H1 (cell line): ENCODE measurements at regions not wholly inside any gene's neighbourhood (a gene's known extent, or its start where the extent isn't known, plus 50 kb on each side); places are given as distances from the start of the nearest gene placed in this dataset.

Source experiments
- CTCF ChIA-PET: fragments of 300-600 bp; sonication (Branson Sonifier 250); formaldehyde crosslinking; loops from one replicate; lab custom pipeline; 2021; ENCODE audit not compliant: partially characterized antibody; lab: Charles Lee
- POLR2A ChIA-PET: fragments of 300-600 bp; sonication (Branson Sonifier 250); formaldehyde crosslinking; loops from one replicate; lab custom pipeline; 2021; ENCODE audit warnings: inconsistent platforms; ENCODE audit not compliant: partially characterized antibody; lab: Charles Lee
- DNase-seq, 2 experiments: peaks; one replicate each; pipeline versions ENCODE4 v3.0.0 to v3.0.0-alpha.2; 2010 to 2022; ENCODE audit warnings: low spot score in 2 of 2, low read depth in 1 of 2, mixed read lengths in 1 of 2
- FAIRE-seq: peaks from 2 replicates; lab custom pipeline; 2011; peaks lifted over from hg19 to GRCh38; lab: Jason Lieb, UNC
- H2AFZ ChIP-seq: 2 replicates; pipeline ENCODE4 v1.8.1; 2012; ENCODE audit warnings: low read length, inconsistent platforms
- H2AK5ac ChIP-seq: 2 replicates; pipeline ENCODE4 v1.6.1; 2013; ENCODE audit warnings: low read depth, low read length
- H2BK120ac ChIP-seq: replicated peaks from 2 replicates; pipeline ENCODE3; 2013; ENCODE audit warnings: low read depth, low read length, inconsistent platforms
- H2BK12ac ChIP-seq: 2 replicates; pipeline ENCODE4 v1.6.1; 2013; ENCODE audit warnings: low read depth, low read length
- H2BK15ac ChIP-seq: 2 replicates; pipeline ENCODE4 v1.6.1; 2013; ENCODE audit warnings: low read length
- H2BK20ac ChIP-seq: 2 replicates; pipeline ENCODE4 v1.6.1; 2013; ENCODE audit warnings: low read length
- H2BK5ac ChIP-seq: 2 replicates; pipeline ENCODE4 v1.6.1; 2013; ENCODE audit warnings: low read depth, low read length
- H3K14ac ChIP-seq: 2 replicates; pipeline ENCODE4 v1.6.1; 2013; ENCODE audit warnings: inconsistent platforms; ENCODE audit not compliant: insufficient read length
- H3K18ac ChIP-seq: 2 replicates; pipeline ENCODE4 v1.6.1; 2013; ENCODE audit warnings: low read length; ENCODE audit errors: extremely low read depth
- H3K23ac ChIP-seq: 2 replicates; pipeline ENCODE4 v1.6.1; 2013; ENCODE audit warnings: inconsistent platforms; ENCODE audit not compliant: insufficient read length
- H3K23me2 ChIP-seq: 2 replicates; pipeline ENCODE4 v1.6.1; 2013; ENCODE audit warnings: low read depth, low read length
- H3K27ac ChIP-seq: 2 replicates; pipeline ENCODE4 v1.6.1; 2011; ENCODE audit warnings: low read depth, low read length, inconsistent platforms
- H3K27me3 ChIP-seq, 4 experiments: replicated peaks in 1 of 4; 1 replicate in 1 of 4; 2 replicates in 3 of 4; pipeline versions ENCODE4 v1.6.1 to v1.8.1; 2011 to 2013; ENCODE audit warnings: low read length in 3 of 4, mild to moderate bottlenecking in 3 of 4, inconsistent platforms in 2 of 4, mixed read lengths in 2 of 4, moderate library complexity in 1 of 4; ENCODE audit not compliant: control insufficient read depth in 3 of 4, insufficient read depth in 3 of 4; ENCODE audit errors: extremely low read depth in 1 of 4
- H3K36me3 ChIP-seq, 4 experiments: 2 replicates each; pipeline versions ENCODE4 v1.6.1 to v1.8.1; 2011 to 2013; ENCODE audit warnings: mild to moderate bottlenecking in 4 of 4, low read length in 3 of 4, moderate library complexity in 2 of 4, control low read depth in 1 of 4, inconsistent platforms in 1 of 4; ENCODE audit not compliant: insufficient read depth in 4 of 4, control insufficient read depth in 2 of 4
- H3K4ac ChIP-seq: replicated peaks from 2 replicates; pipeline ENCODE3; 2013; ENCODE audit warnings: low read length, low read depth, mixed read lengths, inconsistent platforms; ENCODE audit not compliant: insufficient read length
- H3K4me1 ChIP-seq, 4 experiments: replicated peaks in 1 of 4; 1 replicate in 1 of 4; 2 replicates in 3 of 4; pipeline versions ENCODE4 v1.6.1 to v1.8.1; 2011 to 2013; ENCODE audit warnings: low read length in 3 of 4, inconsistent platforms in 2 of 4, mixed read lengths in 1 of 4; ENCODE audit not compliant: insufficient read depth in 4 of 4, control insufficient read depth in 3 of 4
- H3K4me2 ChIP-seq, 2 experiments: 2 replicates each; pipeline versions ENCODE4 v1.6.1 to v1.8.1; 2011 to 2013; ENCODE audit warnings: low read depth in 2 of 2, low read length in 2 of 2, control low read depth in 1 of 2, inconsistent platforms in 1 of 2, mild to moderate bottlenecking in 1 of 2; ENCODE audit not compliant: insufficient read depth in 1 of 2
- H3K4me3 ChIP-seq, 4 experiments: fragments of 200-600, 300-600 bp in 1 of 4; sonication (generic), shearing (Covaris generic), sonication (Bioruptor Twin) in 1 of 4; 2 replicates each; pipeline versions ENCODE4 v1.5.1 to v1.8.1; 2011 to 2016; ENCODE audit warnings: low read length in 4 of 4, low read depth in 3 of 4, control low read depth in 2 of 4, inconsistent platforms in 2 of 4, mild to moderate bottlenecking in 2 of 4, mixed read lengths in 1 of 4, moderate library complexity in 1 of 4; ENCODE audit not compliant: insufficient read depth in 2 of 4; ENCODE audit errors: extremely low read depth in 1 of 4
- H3K56ac ChIP-seq: replicated peaks from 2 replicates; pipeline ENCODE3; 2013; ENCODE audit warnings: low read depth, mild to moderate bottlenecking, mixed read lengths, low read length, inconsistent platforms; ENCODE audit not compliant: insufficient read length
- H3K79me1 ChIP-seq: 2 replicates; pipeline ENCODE4 v1.6.1; 2013; ENCODE audit warnings: low read depth, low read length, control low read depth
- H3K79me2 ChIP-seq, 2 experiments: 2 replicates each; pipeline versions ENCODE4 v1.6.1 to v1.8.1; 2012 to 2013; ENCODE audit warnings: low read length in 2 of 2, mild to moderate bottlenecking in 2 of 2, inconsistent platforms in 1 of 2; ENCODE audit not compliant: insufficient read depth in 2 of 2, control insufficient read depth in 1 of 2
- H3K9ac ChIP-seq, 4 experiments: replicated peaks in 1 of 4; 1 replicate in 1 of 4; 2 replicates in 3 of 4; pipeline versions ENCODE4 v1.6.1 to v1.8.1; 2011 to 2013; ENCODE audit warnings: low read depth in 3 of 4, low read length in 3 of 4, control low read depth in 2 of 4, mild to moderate bottlenecking in 2 of 4, moderate library complexity in 2 of 4, inconsistent platforms in 1 of 4; ENCODE audit errors: extremely low read depth in 1 of 4
- H3K9me3 ChIP-seq, 2 experiments: 2 replicates each; pipeline versions ENCODE4 v1.6.1 to v1.8.1; 2012 to 2013; ENCODE audit warnings: mild to moderate bottlenecking in 2 of 2, moderate library complexity in 2 of 2, control low read depth in 1 of 2, inconsistent platforms in 1 of 2, low read depth in 1 of 2, low read length in 1 of 2, mixed read lengths in 1 of 2; ENCODE audit not compliant: insufficient read depth in 2 of 2
- H4K20me1 ChIP-seq, 2 experiments: replicated peaks in 1 of 2; 2 replicates each; pipeline versions ENCODE3 to v1.8.1; 2011 to 2013; ENCODE audit warnings: inconsistent platforms in 2 of 2, low read length in 2 of 2, mild to moderate bottlenecking in 1 of 2; ENCODE audit not compliant: insufficient read depth in 2 of 2, control insufficient read depth in 1 of 2
- H4K5ac ChIP-seq: 2 replicates; pipeline ENCODE4 v1.6.1; 2013; ENCODE audit warnings: low read length, low read depth, mixed read lengths, inconsistent platforms; ENCODE audit not compliant: insufficient read length
- H4K8ac ChIP-seq: 2 replicates; pipeline ENCODE4 v1.8.0; 2013; ENCODE audit warnings: mild to moderate bottlenecking, moderate library complexity, low read length, inconsistent platforms; ENCODE audit not compliant: insufficient read depth; ENCODE audit errors: extremely low read depth
- H4K91ac ChIP-seq: replicated peaks from 2 replicates; pipeline ENCODE3; 2013; ENCODE audit warnings: low read length, mixed read lengths, inconsistent platforms; ENCODE audit not compliant: insufficient read length
- ATF3 ChIP-seq: IDR thresholded peaks from 2 replicates; pipeline ENCODE4 v1.6.1; 2011; ENCODE audit warnings: low read depth, mild to moderate bottlenecking, low read length; ENCODE audit not compliant: insufficient read depth
- BACH1 ChIP-seq: IDR thresholded peaks from 2 replicates; pipeline ENCODE4 v1.6.1; 2012; ENCODE audit warnings: low read length, improper control_type of control experiment
- CBX8 ChIP-seq: fragments of 300-800, 300-1000 bp; sonication (generic); IDR thresholded peaks from 2 replicates; pipeline ENCODE4 v1.7.1; 2016; ENCODE audit warnings: low read depth, low read length, borderline replicate concordance
- CEBPB ChIP-seq: IDR thresholded peaks from 2 replicates; pipeline ENCODE4 v1.6.1; 2012; ENCODE audit warnings: low read depth, low read length
- CHD2 ChIP-seq: IDR thresholded peaks from 2 replicates; pipeline ENCODE4 v1.6.1; 2012; ENCODE audit warnings: low read length, improper control_type of control experiment
- FOSL1 ChIP-seq: IDR thresholded peaks from 2 replicates; pipeline ENCODE4 v1.6.1; 2011; ENCODE audit warnings: mild to moderate bottlenecking, low read depth, low read length, moderate library complexity; ENCODE audit not compliant: insufficient read depth
- HDAC2 ChIP-seq, 2 experiments: fragments of 300-600 bp in 1 of 2; sonication (generic) in 1 of 2; IDR thresholded peaks; 2 replicates each; pipeline ENCODE4 v1.6.1; 2011 to 2012; ENCODE audit warnings: low read depth in 2 of 2, low read length in 2 of 2, mild to moderate bottlenecking in 2 of 2, moderate library complexity in 2 of 2, borderline replicate concordance in 1 of 2, inconsistent platforms in 1 of 2
- KDM4A ChIP-seq: IDR thresholded peaks from one replicate; pipeline ENCODE4 v1.7.1; 2012; ENCODE audit warnings: low read depth, mild to moderate bottlenecking, moderate library complexity, low read length, inconsistent platforms; ENCODE audit not compliant: severe bottlenecking
- SIN3A ChIP-seq, 2 experiments: IDR thresholded peaks in 1 of 2; conservative IDR thresholded peaks in 1 of 2; 2 replicates each; pipeline ENCODE4 v1.6.1; 2011 to 2012; ENCODE audit warnings: low read length in 2 of 2, improper control_type of control experiment in 1 of 2, low read depth in 1 of 2, mild to moderate bottlenecking in 1 of 2
- TAF7 ChIP-seq: optimal IDR thresholded peaks from 2 replicates; pipeline ENCODE3; 2011; ENCODE audit warnings: low read depth, mild to moderate bottlenecking, inconsistent platforms, low read length, moderate library complexity, borderline replicate concordance
- whole genome bisulfite sequencing, 2 experiments: shearing (Covaris generic) in 1 of 2; methylation state at CpG; one replicate each; pipeline versions ENCODE4 v1.1.6 to v1.1.7; 2013 to 2015; ENCODE audit warnings: low lambda C conversion rate in 2 of 2, mixed read lengths in 2 of 2, inconsistent platforms in 1 of 2, low coverage in 1 of 2, missing lambda C conversion rate in 1 of 2; ENCODE audit not compliant: insufficient replicate concordance in 2 of 2, insufficient coverage in 1 of 2, insufficient read length in 1 of 2; ENCODE audit errors: extremely low coverage in 1 of 2, missing lambda C conversion rate in 1 of 2; 5-methylcytosine and 5-hydroxymethylcytosine counted together

- Histone ChIP-seq H3K23ac (no peak overlapping the region), H2AFZ (no peak overlapping the region), H3K4ac (no peak overlapping the region), H2AK5ac (no peak overlapping the region), H3K14ac (no peak overlapping the region), H3K9ac (no peak overlapping the region), H2BK12ac (no peak overlapping the region), H3K79me2 (no peaks in the 10 kb centered on the region), H4K8ac (peak overlapping the region; percentile 64), H3K79me1 (no peaks in the 10 kb centered on the region; the same call in 1 of the 2 replicates), H3K36me3 (no peaks in the 10 kb centered on the region), H2BK120ac (no peak overlapping the region), H3K18ac (no peak overlapping the region), H3K27me3 (no peaks in the 10 kb centered on the region; a peak in 1 of 7 replicates), H3K9me3 (no peaks in the 10 kb centered on the region), H3K27ac (no peak overlapping the region), H4K91ac (no peak overlapping the region), H2BK15ac (no peak overlapping the region), H4K20me1 (no peaks in the 10 kb centered on the region), H3K4me2 (no peak overlapping the region), H3K4me3 (no peak overlapping the region), H3K23me2 (no peaks in the 10 kb centered on the region; the same call in 1 of the 2 replicates), H2BK20ac (no peak overlapping the region), H4K5ac (no peak overlapping the region), H3K56ac (no peak overlapping the region), H3K4me1 (no peaks in the 10 kb centered on the region), H2BK5ac (no peak overlapping the region)
- DNase-seq (peak in 1 of 2 experiments; percentile 26), FAIRE-seq (no peak)
- POLR2A ChIA-PET: no interaction called here
- CTCF ChIA-PET: no interaction called here
- 89% methylated on average over 15 of the region's 15 CpGs; no CpG with 5 or more reads in 1 of the 2 experiments for WGBS, 2 experiments
- TF ChIP-seq CBX8 (no peak), BACH1 (no peak), FOSL1 (no peak), CEBPB (no peak), HDAC2 (IDR thresholded peaks at IDR 0.05; ENCODE audit: borderline replicate concordance in 1 of 2, low read depth in 2 of 2, low read length in 2 of 2) (no peak), TAF7 (no peak), KDM4A (no peak), SIN3A (conservative IDR thresholded peaks at IDR 0.05 in 1 of 2, IDR thresholded peaks at IDR 0.05 in 1 of 2; ENCODE audit: low read depth in 1 of 2, low read length in 2 of 2) (no peak), ATF3 (no peak), CHD2 (no peak)
- TF ChIP-seq, all 59 proteins: peak for 0
Measured at GRCh38 chr1:30275926-30276764, 447.2 kb downstream of the MATN1 start.
